GM23338 (cell line): ENCODE measurements at regions not wholly inside any gene's neighbourhood (a gene's known extent, or its start where the extent isn't known, plus 50 kb on each side); places are given as distances from the start of the nearest gene placed in this dataset.

Experiments used
- CREB1 ChIP-seq: fragments of 250-450 bp; sonication (Bioruptor Pico); IDR thresholded peaks from 2 replicates; pipeline ENCODE4 v1.5.0; 2020; ENCODE audit warnings: low read depth, mild to moderate bottlenecking, moderate library complexity
- EZH2 ChIP-seq: fragments of 200-600 bp; sonication (generic); IDR thresholded peaks from one replicate; pipeline ENCODE4 v1.8.0; 2017; ENCODE audit warnings: antibody characterized with exemption, mild to moderate bottlenecking, low read depth; ENCODE audit not compliant: unreplicated experiment
- EZH2phosphoT487 ChIP-seq: fragments of 200-600 bp; sonication (generic); IDR thresholded peaks from one replicate; pipeline ENCODE4 v1.8.1; 2018; ENCODE audit warnings: antibody characterized with exemption; ENCODE audit not compliant: unreplicated experiment
- JUNB ChIP-seq: IDR thresholded peaks from one replicate; pipeline ENCODE4 v1.6.1; 2016; ENCODE audit warnings: antibody characterized with exemption; ENCODE audit not compliant: unreplicated experiment
- NANOG ChIP-seq: IDR thresholded peaks from 2 replicates; pipeline ENCODE4 v1.6.1; 2016; ENCODE audit warnings: antibody characterized with exemption, borderline replicate concordance
- POLR2AphosphoS5 ChIP-seq: IDR thresholded peaks from 2 replicates; pipeline ENCODE4 v1.6.1; 2016; ENCODE audit warnings: antibody characterized with exemption, low read depth
- STAT1 ChIP-seq: IDR thresholded peaks from one replicate; pipeline ENCODE4 v1.6.1; 2016; ENCODE audit warnings: antibody characterized with exemption; ENCODE audit not compliant: unreplicated experiment
- ZNF114 ChIP-seq: fragments of 250-450 bp; sonication (Bioruptor Pico); IDR thresholded peaks from 2 replicates; pipeline ENCODE4 v1.5.0; 2020; ENCODE audit warnings: mild to moderate bottlenecking, moderate library complexity
- ZNF331 ChIP-seq: fragments of 250-450 bp; sonication (Bioruptor Pico); IDR thresholded peaks from 2 replicates; pipeline ENCODE4 v1.5.0; 2020; ENCODE audit warnings: low read depth, mild to moderate bottlenecking, moderate library complexity
- TF ChIP-seq, protein P1 (sequence below), 2 experiments: fragments of 200-600 bp in 1 of 2; sonication (generic) in 1 of 2; conservative IDR thresholded peaks; 2 replicates each; pipeline versions ENCODE4 v1.5.1 to v1.6.1; 2016 to 2017; ENCODE audit warnings: antibody characterized with exemption in 2 of 2, low read depth in 2 of 2, mild to moderate bottlenecking in 2 of 2, moderate library complexity in 1 of 2
- TF ChIP-seq, protein P2 (sequence below): IDR thresholded peaks from one replicate; pipeline ENCODE4 v1.6.1; 2018; ENCODE audit warnings: antibody characterized with exemption; ENCODE audit not compliant: unreplicated experiment

DNA sequence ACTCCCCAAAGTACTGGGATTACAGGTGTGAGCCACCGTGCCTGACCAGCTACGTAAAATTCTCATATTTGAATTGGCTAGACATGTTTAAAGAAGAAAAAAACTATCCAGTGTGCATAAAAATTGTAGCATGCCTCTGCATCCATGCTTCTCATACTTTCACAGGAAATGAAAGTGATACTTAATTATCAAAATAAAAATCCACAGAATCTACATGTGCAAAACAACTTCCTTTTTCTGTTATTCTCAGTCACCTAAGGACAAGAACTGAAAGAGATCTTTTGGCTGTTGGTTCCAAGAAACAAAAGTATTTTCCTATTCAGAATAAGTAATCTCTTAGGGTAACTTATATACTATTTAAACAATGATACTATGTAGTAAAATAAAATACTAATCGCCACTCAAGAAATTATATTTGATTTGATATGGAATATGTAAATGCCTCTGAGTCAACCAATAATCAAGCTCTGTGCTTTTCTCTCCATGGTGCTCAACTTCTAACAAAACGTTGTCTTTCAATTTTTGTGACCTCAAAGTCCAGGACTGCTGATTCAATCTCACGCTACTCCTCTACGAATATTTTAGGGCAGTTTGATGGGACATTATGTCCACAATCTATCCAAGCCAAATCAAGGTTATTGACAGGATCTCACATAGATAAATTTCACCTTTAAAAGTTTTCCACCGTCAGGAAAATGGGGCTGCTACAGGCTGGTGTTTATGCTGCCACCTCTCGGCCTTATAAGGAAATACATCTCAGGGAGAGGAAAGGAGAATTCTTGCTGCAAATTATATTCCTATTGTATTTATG lies 102.7 kb downstream of the ZNF281 start:
- TF ChIP-seq, protein P1, sequence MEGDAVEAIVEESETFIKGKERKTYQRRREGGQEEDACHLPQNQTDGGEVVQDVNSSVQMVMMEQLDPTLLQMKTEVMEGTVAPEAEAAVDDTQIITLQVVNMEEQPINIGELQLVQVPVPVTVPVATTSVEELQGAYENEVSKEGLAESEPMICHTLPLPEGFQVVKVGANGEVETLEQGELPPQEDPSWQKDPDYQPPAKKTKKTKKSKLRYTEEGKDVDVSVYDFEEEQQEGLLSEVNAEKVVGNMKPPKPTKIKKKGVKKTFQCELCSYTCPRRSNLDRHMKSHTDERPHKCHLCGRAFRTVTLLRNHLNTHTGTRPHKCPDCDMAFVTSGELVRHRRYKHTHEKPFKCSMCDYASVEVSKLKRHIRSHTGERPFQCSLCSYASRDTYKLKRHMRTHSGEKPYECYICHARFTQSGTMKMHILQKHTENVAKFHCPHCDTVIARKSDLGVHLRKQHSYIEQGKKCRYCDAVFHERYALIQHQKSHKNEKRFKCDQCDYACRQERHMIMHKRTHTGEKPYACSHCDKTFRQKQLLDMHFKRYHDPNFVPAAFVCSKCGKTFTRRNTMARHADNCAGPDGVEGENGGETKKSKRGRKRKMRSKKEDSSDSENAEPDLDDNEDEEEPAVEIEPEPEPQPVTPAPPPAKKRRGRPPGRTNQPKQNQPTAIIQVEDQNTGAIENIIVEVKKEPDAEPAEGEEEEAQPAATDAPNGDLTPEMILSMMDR (conservative IDR thresholded peaks at IDR 0.05; ENCODE audit: low read depth in 2 of 2): peak; percentile 77 to 97
- TF ChIP-seq, protein P2, sequence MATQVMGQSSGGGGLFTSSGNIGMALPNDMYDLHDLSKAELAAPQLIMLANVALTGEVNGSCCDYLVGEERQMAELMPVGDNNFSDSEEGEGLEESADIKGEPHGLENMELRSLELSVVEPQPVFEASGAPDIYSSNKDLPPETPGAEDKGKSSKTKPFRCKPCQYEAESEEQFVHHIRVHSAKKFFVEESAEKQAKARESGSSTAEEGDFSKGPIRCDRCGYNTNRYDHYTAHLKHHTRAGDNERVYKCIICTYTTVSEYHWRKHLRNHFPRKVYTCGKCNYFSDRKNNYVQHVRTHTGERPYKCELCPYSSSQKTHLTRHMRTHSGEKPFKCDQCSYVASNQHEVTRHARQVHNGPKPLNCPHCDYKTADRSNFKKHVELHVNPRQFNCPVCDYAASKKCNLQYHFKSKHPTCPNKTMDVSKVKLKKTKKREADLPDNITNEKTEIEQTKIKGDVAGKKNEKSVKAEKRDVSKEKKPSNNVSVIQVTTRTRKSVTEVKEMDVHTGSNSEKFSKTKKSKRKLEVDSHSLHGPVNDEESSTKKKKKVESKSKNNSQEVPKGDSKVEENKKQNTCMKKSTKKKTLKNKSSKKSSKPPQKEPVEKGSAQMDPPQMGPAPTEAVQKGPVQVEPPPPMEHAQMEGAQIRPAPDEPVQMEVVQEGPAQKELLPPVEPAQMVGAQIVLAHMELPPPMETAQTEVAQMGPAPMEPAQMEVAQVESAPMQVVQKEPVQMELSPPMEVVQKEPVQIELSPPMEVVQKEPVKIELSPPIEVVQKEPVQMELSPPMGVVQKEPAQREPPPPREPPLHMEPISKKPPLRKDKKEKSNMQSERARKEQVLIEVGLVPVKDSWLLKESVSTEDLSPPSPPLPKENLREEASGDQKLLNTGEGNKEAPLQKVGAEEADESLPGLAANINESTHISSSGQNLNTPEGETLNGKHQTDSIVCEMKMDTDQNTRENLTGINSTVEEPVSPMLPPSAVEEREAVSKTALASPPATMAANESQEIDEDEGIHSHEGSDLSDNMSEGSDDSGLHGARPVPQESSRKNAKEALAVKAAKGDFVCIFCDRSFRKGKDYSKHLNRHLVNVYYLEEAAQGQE: no peak
- TF ChIP-seq POLR2AphosphoS5 (no peak), EZH2 (no peak), JUNB (no peak), EZH2phosphoT487 (no peak), CREB1 (CRISPR knock-in tag) (no peak), STAT1 (no peak), ZNF114 (CRISPR knock-in tag) (no peak), NANOG (no peak), ZNF331 (CRISPR knock-in tag) (no peak)
